OCI-LY7 (cell line): ENCODE measurements at regions not wholly inside any gene's neighbourhood (a gene's known extent, or its start where the extent isn't known, plus 50 kb on each side); places are given as distances from the start of the nearest gene placed in this dataset.

ENCODE experiments used
- BruUV-seq: library from RNA; stranded (reverse); fragments of 400-500 nt; replicated peaks from 2 replicates; lab custom pipeline; 2021; lab: Mats Ljungman, UMichigan
- CTCF ChIA-PET: fragments of 300-600 bp; sonication (Branson Sonifier 250); formaldehyde crosslinking; loops from one replicate; lab custom pipeline; 2022; ENCODE audit warnings: antibody characterized with exemption; ENCODE audit not compliant: unreplicated experiment; lab: Charles Lee
- POLR2A ChIA-PET: fragments of 300-600 bp; sonication (Branson Sonifier 250); formaldehyde crosslinking; loops from one replicate; lab custom pipeline; 2022; ENCODE audit warnings: antibody characterized with exemption; lab: Charles Lee
- DNase-seq: peaks from one replicate; pipeline ENCODE4 v3.0.0-alpha.2; 2015; ENCODE audit warnings: low spot score
- H2AFZ ChIP-seq: fragments of 200-600 bp; sonication (generic), shearing (Covaris generic); 2 replicates; pipeline ENCODE4 v1.6.1; 2014; ENCODE audit warnings: mild to moderate bottlenecking, antibody characterized with exemption, low read length, moderate library complexity
- H3K27ac ChIP-seq: fragments of 200-600 bp; sonication (generic); 2 replicates; pipeline ENCODE4 v1.5.1; 2014; ENCODE audit warnings: mixed run types, low read depth, mild to moderate bottlenecking, moderate library complexity, low read length, inconsistent platforms; ENCODE audit not compliant: poor library complexity, severe bottlenecking
- H3K36me3 ChIP-seq: fragments of 200-600 bp; sonication (generic); 2 replicates; pipeline ENCODE4 v1.6.1; 2014; ENCODE audit warnings: mild to moderate bottlenecking, antibody characterized with exemption, low read length, moderate library complexity, mixed read lengths; ENCODE audit not compliant: insufficient read depth
- H3K4me1 ChIP-seq: fragments of 200-600 bp; sonication (generic); 2 replicates; pipeline ENCODE4 v1.5.1; 2014; ENCODE audit warnings: mild to moderate bottlenecking, low read length; ENCODE audit not compliant: insufficient read depth, poor library complexity, severe bottlenecking
- H3K4me2 ChIP-seq: fragments of 200-600 bp; sonication (generic); 2 replicates; pipeline ENCODE4 v1.6.1; 2014; ENCODE audit warnings: mild to moderate bottlenecking, low read length
- H3K4me3 ChIP-seq: fragments of 200-600 bp; sonication (generic); 2 replicates; pipeline ENCODE4 v1.5.1; 2014; ENCODE audit warnings: mild to moderate bottlenecking, low read depth, low read length; ENCODE audit not compliant: poor library complexity, severe bottlenecking
- H3K79me2 ChIP-seq: fragments of 200-600 bp; sonication (generic); 2 replicates; pipeline ENCODE4 v1.6.1; 2016; ENCODE audit warnings: low read depth, mild to moderate bottlenecking, low read length, moderate library complexity, mixed read lengths; ENCODE audit not compliant: insufficient read depth
- H3K9me2 ChIP-seq: fragments of 200-600 bp; sonication (generic); 2 replicates; pipeline ENCODE4 v1.6.1; 2016; ENCODE audit warnings: mild to moderate bottlenecking, low read length, mixed read lengths; ENCODE audit not compliant: insufficient read depth
- H3K9me3 ChIP-seq: fragments of 200-600 bp; sonication (generic); 2 replicates; pipeline ENCODE4 v1.6.1; 2014; ENCODE audit warnings: mild to moderate bottlenecking, mixed run types, low read length, mixed read lengths
- H4K20me1 ChIP-seq: fragments of 200-600 bp; sonication (generic); 2 replicates; pipeline ENCODE4 v1.6.1; 2014; ENCODE audit warnings: mild to moderate bottlenecking, antibody characterized with exemption, low read length, moderate library complexity, mixed read lengths; ENCODE audit not compliant: insufficient read depth
- EZH2phosphoT487 ChIP-seq: fragments of 200-600 bp; sonication (generic); IDR thresholded peaks from 2 replicates; pipeline ENCODE4 v1.6.1; 2018; ENCODE audit warnings: low read depth, borderline replicate concordance, mild to moderate bottlenecking, mixed run types, antibody characterized with exemption, low read length, moderate library complexity, mixed read lengths
- intact Hi-C: fragments of 100-400 bp; cut with micrococcal nuclease; formaldehyde crosslinking; loops from one replicate; pipeline ENCODE4 v1.10.0; 2022; ENCODE audit not compliant: unreplicated experiment
- TF ChIP-seq, protein P1 (sequence below): fragments of 200-600 bp; sonication (generic); conservative IDR thresholded peaks from 2 replicates; pipeline ENCODE4 v1.5.1; 2014; ENCODE audit warnings: mild to moderate bottlenecking, antibody characterized with exemption, low read length, moderate library complexity, mixed read lengths

DNA sequence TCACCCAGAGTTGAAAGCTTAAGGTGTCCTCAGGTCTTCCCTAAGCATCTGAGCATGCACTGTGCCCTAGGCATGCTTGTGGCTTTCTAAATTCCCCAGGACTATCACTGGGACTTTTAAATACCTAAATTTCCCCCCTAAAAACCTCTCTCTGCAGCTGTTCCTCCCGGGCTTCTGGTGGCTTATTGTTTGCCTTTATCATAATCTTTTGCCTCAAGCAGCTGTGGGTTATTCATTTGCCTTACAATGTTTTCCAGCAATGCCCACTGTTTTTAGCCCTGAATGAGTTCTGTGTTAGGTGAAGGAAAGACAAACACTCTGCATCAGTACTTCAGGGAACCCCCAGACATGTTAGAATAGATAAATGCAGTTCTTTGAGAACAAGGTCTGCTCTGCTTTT, 455.0 kb downstream of the ZIC3 start:
- intact Hi-C loops = no loop called here
- H3K79me2 ChIP-seq = no peaks in the 10 kb centered on the region
- no peaks in the 10 kb centered on the region for H4K20me1 ChIP-seq
- H3K27ac ChIP-seq = no peak overlapping the region
- no peaks in the 10 kb centered on the region for H3K9me3 ChIP-seq
- no peaks in the 10 kb centered on the region for H3K9me2 ChIP-seq
- no peak overlapping the region for H2AFZ ChIP-seq
- no peak for DNase-seq
- H3K36me3 ChIP-seq = no peaks in the 10 kb centered on the region
- H3K4me1 ChIP-seq = no peaks in the 10 kb centered on the region
- TF ChIP-seq, protein P1, sequence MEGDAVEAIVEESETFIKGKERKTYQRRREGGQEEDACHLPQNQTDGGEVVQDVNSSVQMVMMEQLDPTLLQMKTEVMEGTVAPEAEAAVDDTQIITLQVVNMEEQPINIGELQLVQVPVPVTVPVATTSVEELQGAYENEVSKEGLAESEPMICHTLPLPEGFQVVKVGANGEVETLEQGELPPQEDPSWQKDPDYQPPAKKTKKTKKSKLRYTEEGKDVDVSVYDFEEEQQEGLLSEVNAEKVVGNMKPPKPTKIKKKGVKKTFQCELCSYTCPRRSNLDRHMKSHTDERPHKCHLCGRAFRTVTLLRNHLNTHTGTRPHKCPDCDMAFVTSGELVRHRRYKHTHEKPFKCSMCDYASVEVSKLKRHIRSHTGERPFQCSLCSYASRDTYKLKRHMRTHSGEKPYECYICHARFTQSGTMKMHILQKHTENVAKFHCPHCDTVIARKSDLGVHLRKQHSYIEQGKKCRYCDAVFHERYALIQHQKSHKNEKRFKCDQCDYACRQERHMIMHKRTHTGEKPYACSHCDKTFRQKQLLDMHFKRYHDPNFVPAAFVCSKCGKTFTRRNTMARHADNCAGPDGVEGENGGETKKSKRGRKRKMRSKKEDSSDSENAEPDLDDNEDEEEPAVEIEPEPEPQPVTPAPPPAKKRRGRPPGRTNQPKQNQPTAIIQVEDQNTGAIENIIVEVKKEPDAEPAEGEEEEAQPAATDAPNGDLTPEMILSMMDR = no peak
- TF ChIP-seq EZH2phosphoT487 = no peak
- ChIA-PET POLR2A (no interaction called here), CTCF (no interaction called here)
- no peak overlapping the region for H3K4me3 ChIP-seq
- BruUV-seq = no TSS peak
- H3K4me2 ChIP-seq = no peak overlapping the region

DNA sequence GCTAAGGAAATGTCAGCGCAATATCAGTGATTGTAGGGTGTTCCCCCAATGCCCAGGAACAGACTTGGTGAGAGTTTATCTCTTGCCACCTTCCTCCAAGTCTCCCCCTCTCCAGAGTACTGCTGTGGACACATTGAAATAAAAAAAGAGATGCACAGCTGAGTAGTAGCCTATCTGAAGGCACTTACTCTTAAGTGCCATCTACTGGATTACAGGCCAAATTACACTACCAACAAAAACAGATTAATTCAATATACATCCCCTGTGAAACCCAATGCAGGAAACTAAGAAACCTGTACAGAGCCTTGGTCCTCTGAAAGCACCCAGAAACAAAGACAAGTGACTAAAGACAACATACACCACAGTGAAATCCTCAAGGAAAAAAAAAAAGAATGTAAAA, 460.3 kb downstream of the ZIC3 start:
- CTCF ChIA-PET = no interaction called here
- TF ChIP-seq, protein P1 = peak; percentile 63
- no peak for TF ChIP-seq EZH2phosphoT487
- H3K4me3 ChIP-seq = no peak overlapping the region
- no peaks in the 10 kb centered on the region for H3K9me3 ChIP-seq
- H3K4me2 ChIP-seq = no peak overlapping the region
- no peaks in the 10 kb centered on the region for H3K36me3 ChIP-seq
- H3K4me1 ChIP-seq = no peaks in the 10 kb centered on the region
- BruUV-seq = no TSS peak
- peak; percentile 2 for DNase-seq
- H3K9me2 ChIP-seq = no peaks in the 10 kb centered on the region
- H3K79me2 ChIP-seq = no peaks in the 10 kb centered on the region
- POLR2A ChIA-PET = no interaction called here
- no peak overlapping the region for H3K27ac ChIP-seq
- H4K20me1 ChIP-seq = no peaks in the 10 kb centered on the region
- H2AFZ ChIP-seq = no peak overlapping the region
- intact Hi-C loops = no loop called here

DNA sequence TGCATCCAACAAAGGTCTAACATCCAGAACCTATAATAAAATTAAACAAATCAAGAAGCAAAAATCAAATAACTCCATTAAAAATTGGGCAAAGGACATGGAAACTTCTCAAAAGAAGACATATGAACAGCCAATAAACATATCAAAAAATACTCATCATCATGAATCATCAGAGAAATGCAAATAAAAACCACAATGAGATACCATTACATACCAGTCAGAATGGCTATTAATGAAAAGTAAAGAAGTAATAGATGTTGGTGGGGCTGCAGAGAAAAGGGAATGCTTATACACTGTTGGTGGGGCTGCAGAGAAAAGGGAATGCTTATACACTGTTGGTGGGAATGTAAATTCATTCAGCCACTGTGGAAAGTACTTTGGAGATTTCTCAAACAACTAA, 465.8 kb downstream of the ZIC3 start:
- TF ChIP-seq EZH2phosphoT487 = no peak
- TF ChIP-seq, protein P1 = no peak
- Histone ChIP-seq H3K27ac (no peak overlapping the region), H4K20me1 (no peaks in the 10 kb centered on the region), H3K36me3 (no peaks in the 10 kb centered on the region), H3K4me2 (no peak overlapping the region), H3K79me2 (no peaks in the 10 kb centered on the region), H3K4me3 (no peak overlapping the region), H2AFZ (no peak overlapping the region), H3K9me2 (no peaks in the 10 kb centered on the region), H3K9me3 (no peaks in the 10 kb centered on the region), H3K4me1 (no peaks in the 10 kb centered on the region)
- ChIA-PET POLR2A (no interaction called here), CTCF (no interaction called here)
- no TSS peak for BruUV-seq
- intact Hi-C loops = no loop called here
- no peak for DNase-seq
